Activated T-helper 1 cell treated with Interleukin-2 at 50 U/mL for 16 hours (primary cell): ENCODE measurements at regions not wholly inside any gene's neighbourhood (a gene's known extent, or its start where the extent isn't known, plus 50 kb on each side); places are given as distances from the start of the nearest gene placed in this dataset.

Experiments
- DNase-seq: peaks from one replicate; pipeline ENCODE4 v3.0.0-alpha.2; 2020; ENCODE audit warnings: low read depth

- no peak for DNase-seq
These were observed 57.8 kb upstream of the ERRFI1 start for GRCh38 chr1:8083739-8084484.

DNA sequence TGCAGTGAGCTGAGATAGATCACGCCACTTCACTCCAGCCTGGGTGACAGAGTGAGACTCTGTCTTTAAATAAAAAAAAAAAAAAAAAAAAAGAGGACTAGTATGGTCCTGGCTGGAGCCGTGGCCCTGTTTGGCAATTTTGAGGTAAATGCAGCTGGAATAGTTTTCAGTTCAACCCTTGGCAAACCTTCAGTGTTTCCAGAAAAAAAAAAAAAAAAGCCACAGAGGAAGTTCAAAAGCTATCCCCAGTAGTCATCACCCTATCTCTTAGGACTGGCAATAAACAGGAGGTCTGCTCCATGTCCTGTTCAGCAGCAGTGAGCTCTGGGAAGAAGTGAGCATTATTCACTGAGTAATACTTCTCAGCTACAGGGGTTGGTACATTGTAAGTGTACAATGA is 56.8 kb upstream of the ERRFI1 start:
- no peak for DNase-seq

- no peak for DNase-seq
These were observed 52.1 kb upstream of the ERRFI1 start for GRCh38 chr1:8078176-8078671.

GRCh38 chr1:8077602-8078001 is 51.5 kb upstream of the ERRFI1 start:
- DNase-seq, result no peak

DNA sequence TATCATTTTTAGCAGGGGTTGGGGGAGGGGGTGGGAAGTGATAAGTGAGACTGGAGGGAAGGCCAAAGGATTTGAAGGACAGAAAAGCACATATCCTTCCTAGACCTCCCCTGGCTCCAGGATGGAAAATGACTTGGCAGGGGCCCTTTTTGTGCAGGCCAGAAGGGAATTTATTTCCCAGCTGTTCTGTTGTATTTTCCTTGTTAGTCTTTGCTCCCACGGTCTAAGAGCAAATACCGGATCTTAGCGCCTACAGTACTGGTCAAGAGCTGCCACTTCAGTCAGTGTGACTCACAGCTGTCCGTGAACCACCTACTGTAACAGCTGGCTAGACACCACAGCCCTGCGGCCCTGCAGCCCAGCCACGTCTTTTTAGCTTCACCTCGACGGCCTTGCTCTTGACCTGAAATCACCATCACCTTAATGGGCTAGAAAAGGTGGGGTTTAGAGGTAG is 51.0 kb upstream of the ERRFI1 start:
- DNase-seq, result no peak

GRCh38 chr1:8076176-8076575 is 50.1 kb upstream of the ERRFI1 start:
- no peak for DNase-seq
